ENCODE measurements at regions not wholly inside any gene's neighbourhood (a gene's known extent, or its start where the extent isn't known, plus 50 kb on each side); places are given as distances from the start of the nearest gene placed in this dataset.

DNA sequence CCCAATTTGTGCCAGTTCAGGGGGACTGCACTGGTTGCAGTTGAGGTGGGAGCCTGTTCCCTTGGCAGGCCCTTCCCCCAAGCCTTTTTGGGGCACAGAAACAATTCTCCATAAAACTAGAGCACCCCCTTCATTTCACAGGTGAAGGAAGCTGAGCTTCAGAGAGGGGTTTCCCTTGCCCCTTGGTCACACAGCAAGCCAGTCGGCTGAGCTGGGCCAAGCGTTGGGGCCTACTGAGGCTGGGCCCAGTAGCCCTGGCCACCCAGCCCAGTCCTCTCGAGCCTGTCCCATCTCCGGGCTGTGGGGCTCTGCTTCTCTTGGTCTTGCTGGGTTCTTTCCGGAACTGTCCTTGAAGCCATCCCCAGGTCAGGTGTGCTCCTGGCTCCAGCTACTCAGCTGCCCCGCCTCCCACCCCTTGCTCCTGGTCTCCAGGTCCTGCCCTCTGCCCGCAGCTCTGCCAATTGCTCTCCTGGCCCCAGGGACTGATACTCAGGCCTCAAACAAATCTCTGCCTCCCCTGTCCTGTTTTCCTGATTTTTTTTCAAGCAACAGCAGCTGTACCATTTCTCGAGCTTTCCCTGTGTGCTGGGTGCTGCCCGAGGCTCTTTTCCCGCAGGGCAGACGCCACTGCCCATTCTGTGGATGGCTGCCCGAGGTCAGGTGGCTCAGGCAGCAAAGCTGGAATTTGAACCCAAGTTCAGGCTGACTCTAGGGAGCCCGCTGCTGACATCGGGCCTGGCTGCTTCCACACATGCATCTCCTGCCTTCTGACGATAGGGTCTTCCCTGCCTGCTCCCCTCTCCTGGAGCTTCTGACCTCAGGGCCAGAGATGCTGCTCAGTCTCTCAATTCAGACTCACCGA lies 87.4 kb upstream of the NKD1 start:
- TF ChIP-seq, protein P1, sequence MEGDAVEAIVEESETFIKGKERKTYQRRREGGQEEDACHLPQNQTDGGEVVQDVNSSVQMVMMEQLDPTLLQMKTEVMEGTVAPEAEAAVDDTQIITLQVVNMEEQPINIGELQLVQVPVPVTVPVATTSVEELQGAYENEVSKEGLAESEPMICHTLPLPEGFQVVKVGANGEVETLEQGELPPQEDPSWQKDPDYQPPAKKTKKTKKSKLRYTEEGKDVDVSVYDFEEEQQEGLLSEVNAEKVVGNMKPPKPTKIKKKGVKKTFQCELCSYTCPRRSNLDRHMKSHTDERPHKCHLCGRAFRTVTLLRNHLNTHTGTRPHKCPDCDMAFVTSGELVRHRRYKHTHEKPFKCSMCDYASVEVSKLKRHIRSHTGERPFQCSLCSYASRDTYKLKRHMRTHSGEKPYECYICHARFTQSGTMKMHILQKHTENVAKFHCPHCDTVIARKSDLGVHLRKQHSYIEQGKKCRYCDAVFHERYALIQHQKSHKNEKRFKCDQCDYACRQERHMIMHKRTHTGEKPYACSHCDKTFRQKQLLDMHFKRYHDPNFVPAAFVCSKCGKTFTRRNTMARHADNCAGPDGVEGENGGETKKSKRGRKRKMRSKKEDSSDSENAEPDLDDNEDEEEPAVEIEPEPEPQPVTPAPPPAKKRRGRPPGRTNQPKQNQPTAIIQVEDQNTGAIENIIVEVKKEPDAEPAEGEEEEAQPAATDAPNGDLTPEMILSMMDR (IDR thresholded peaks at IDR 0.05; ENCODE audit: low read depth, low read length): no peak
- no peak overlapping the region for H3K4me3 ChIP-seq (replicated peaks in 1 of 2; ENCODE audit: low read depth in 2 of 2, low read length in 2 of 2)
- no peak for DNase-seq (ENCODE audit: low read depth in 2 of 2)

- DNase-seq (ENCODE audit: low read depth in 2 of 2): no peak
- TF ChIP-seq, protein P1 (IDR thresholded peaks at IDR 0.05; ENCODE audit: low read depth, low read length): no peak
- no peak overlapping the region for H3K4me3 ChIP-seq (replicated peaks in 1 of 2; ENCODE audit: low read depth in 2 of 2, low read length in 2 of 2)
Observed at GRCh38 chr16:50459496-50460080, 88.6 kb upstream of the NKD1 start.

GRCh38 chr16:50458667-50459495 lies 89.3 kb upstream of the NKD1 start:
- TF ChIP-seq, protein P1 (IDR thresholded peaks at IDR 0.05; ENCODE audit: low read depth, low read length): no peak
- H3K4me3 ChIP-seq (replicated peaks in 1 of 2; ENCODE audit: low read depth in 2 of 2, low read length in 2 of 2): no peak overlapping the region
- no peak for DNase-seq (ENCODE audit: low read depth in 2 of 2)

GRCh38 chr16:50457979-50458491 lies 89.2 kb upstream of the BRD7 start:
- TF ChIP-seq, protein P1 (IDR thresholded peaks at IDR 0.05; ENCODE audit: low read depth, low read length): no peak
- no peak overlapping the region for H3K4me3 ChIP-seq (replicated peaks in 1 of 2; ENCODE audit: low read depth in 2 of 2, low read length in 2 of 2)
- DNase-seq (ENCODE audit: low read depth in 2 of 2): no peak

- no peak overlapping the region for H3K4me3 ChIP-seq (replicated peaks in 1 of 2; ENCODE audit: low read depth in 2 of 2, low read length in 2 of 2)
- TF ChIP-seq, protein P1 (IDR thresholded peaks at IDR 0.05; ENCODE audit: low read depth, low read length): no peak
- no peak for DNase-seq (ENCODE audit: low read depth in 2 of 2)
Observed at GRCh38 chr16:50457423-50457822, 88.6 kb upstream of the BRD7 start.

- TF ChIP-seq, protein P1 (IDR thresholded peaks at IDR 0.05; ENCODE audit: low read depth, low read length): no peak
- no peak overlapping the region for H3K4me3 ChIP-seq (replicated peaks in 1 of 2; ENCODE audit: low read depth in 2 of 2, low read length in 2 of 2)
- DNase-seq (ENCODE audit: low read depth in 2 of 2): no peak
Observed at GRCh38 chr16:50455288-50455845, 86.6 kb upstream of the BRD7 start.

Data from cardiac fibroblast (primary cell).